Right atrium auricular region (tissue), 2 donors: ENCODE measurements at regions not wholly inside any gene's neighbourhood (a gene's known extent, or its start where the extent isn't known, plus 50 kb on each side); places are given as distances from the start of the nearest gene placed in this dataset.

Experiments
- DNase-seq: peaks from one replicate; pipeline ENCODE4 v3.0.0-alpha.2; 2019; ENCODE audit warnings: low spot score
- H3K27ac ChIP-seq, 2 donors: fragments of 200-600 bp; sonication (generic); 1 replicate in 1 of 2; 2 replicates in 1 of 2; pipeline ENCODE4 v1.5.1; 2016 to 2019
- H3K27me3 ChIP-seq, 2 donors: fragments of 200-600 bp; sonication (generic); one replicate each; pipeline versions ENCODE4 v1.5.1 to v1.6.0; 2017 to 2019
- H3K36me3 ChIP-seq: fragments of 200-600 bp; sonication (generic); one replicate; pipeline ENCODE4 v1.5.1; 2016
- H3K4me1 ChIP-seq, 2 donors: fragments of 200-600 bp; sonication (generic); one replicate each; pipeline versions ENCODE4 v1.5.1 to v1.6.0; 2017 to 2019
- H3K4me3 ChIP-seq, 2 donors: fragments of 200-600 bp; sonication (generic); 1 replicate in 1 of 2; 2 replicates in 1 of 2; pipeline ENCODE4 v1.5.1; 2017 to 2019; ENCODE audit warnings: mild to moderate bottlenecking in 1 of 2, moderate library complexity in 1 of 2
- H3K9me3 ChIP-seq, 2 donors: fragments of 200-600 bp; sonication (generic); one replicate each; pipeline ENCODE4 v1.5.1; 2019
- CTCF ChIP-seq, 2 donors: fragments of 200-600 bp; sonication (generic); IDR thresholded peaks; one replicate each; pipeline ENCODE4 v1.5.1; 2019; ENCODE audit warnings: antibody characterized with exemption in 2 of 2

- no peaks in the 10 kb centered on the region for H3K36me3 ChIP-seq
- no peaks in the 10 kb centered on the region for H3K9me3 ChIP-seq
- no peak overlapping the region for H3K4me3 ChIP-seq
- no peaks in the 10 kb centered on the region for H3K4me1 ChIP-seq
- H3K27ac ChIP-seq, result no peak overlapping the region
- no peaks in the 10 kb centered on the region for H3K27me3 ChIP-seq
- no peak for TF ChIP-seq CTCF (IDR thresholded peaks at IDR 0.05)
- no peak for DNase-seq
Observed at GRCh38 chr13:39965309-39965708, 309.8 kb downstream of the COG6 start.

- no peak for DNase-seq
- Histone ChIP-seq H3K9me3 (no peaks in the 10 kb centered on the region), H3K36me3 (no peaks in the 10 kb centered on the region), H3K4me1 (no peaks in the 10 kb centered on the region), H3K4me3 (no peak overlapping the region), H3K27me3 (no peaks in the 10 kb centered on the region), H3K27ac (no peak overlapping the region)
- no peak for TF ChIP-seq CTCF (IDR thresholded peaks at IDR 0.05)
Observed at GRCh38 chr13:39967199-39967959, 311.9 kb downstream of the COG6 start.

GRCh38 chr13:39968646-39969475 lies 313.4 kb downstream of the COG6 start:
- Histone ChIP-seq H3K27ac (no peak overlapping the region), H3K36me3 (no peaks in the 10 kb centered on the region), H3K9me3 (no peaks in the 10 kb centered on the region), H3K4me1 (no peaks in the 10 kb centered on the region), H3K27me3 (no peaks in the 10 kb centered on the region), H3K4me3 (no peak overlapping the region)
- no peak for DNase-seq
- TF ChIP-seq CTCF (IDR thresholded peaks at IDR 0.05), result no peak

DNA sequence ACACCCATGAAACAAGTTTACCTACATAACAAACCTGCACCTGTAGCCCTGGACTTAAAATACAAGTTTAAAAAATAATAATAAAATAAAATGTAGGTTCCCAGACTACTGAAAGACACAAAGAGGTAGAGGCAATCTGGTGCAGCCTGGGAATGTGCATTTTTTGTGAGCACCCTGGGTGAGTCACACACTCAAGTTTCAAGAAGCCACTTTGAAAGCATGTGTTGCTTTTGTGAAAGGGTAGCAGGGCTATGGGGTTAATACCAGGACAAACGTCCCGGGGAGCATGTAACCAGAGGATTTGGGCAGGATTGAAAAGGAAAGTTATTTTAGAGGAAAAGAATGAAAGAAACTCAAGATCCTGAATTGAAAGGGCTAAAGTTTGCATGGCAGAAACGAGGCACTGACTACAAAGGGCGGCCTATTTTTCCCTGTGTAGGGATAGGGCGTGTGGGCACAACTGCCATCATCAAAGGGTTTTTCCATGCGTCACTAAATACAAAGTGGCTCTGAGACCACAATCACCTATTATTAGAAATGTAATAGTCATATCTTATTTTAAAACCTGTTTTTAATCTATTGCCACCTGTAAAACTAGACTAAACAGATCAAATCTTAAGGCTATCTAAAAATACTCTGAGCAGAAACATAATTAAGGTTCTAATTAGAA lies 314.9 kb downstream of the COG6 start:
- DNase-seq, result no peak
- Histone ChIP-seq H3K4me3 (no peak overlapping the region), H3K4me1 (no peaks in the 10 kb centered on the region), H3K27ac (no peak overlapping the region), H3K9me3 (no peaks in the 10 kb centered on the region), H3K27me3 (no peaks in the 10 kb centered on the region), H3K36me3 (no peaks in the 10 kb centered on the region)
- no peak for TF ChIP-seq CTCF (IDR thresholded peaks at IDR 0.05)

GRCh38 chr13:39971526-39971925 lies 316.1 kb downstream of the COG6 start:
- Histone ChIP-seq H3K36me3 (no peaks in the 10 kb centered on the region), H3K9me3 (no peaks in the 10 kb centered on the region), H3K27ac (no peak overlapping the region), H3K4me1 (no peaks in the 10 kb centered on the region), H3K4me3 (no peak overlapping the region), H3K27me3 (no peaks in the 10 kb centered on the region)
- DNase-seq, result no peak
- TF ChIP-seq CTCF (IDR thresholded peaks at IDR 0.05), result no peak
